Mesothelial cell of epicardium (in vitro differentiated cells): ENCODE measurements at regions not wholly inside any gene's neighbourhood (a gene's known extent, or its start where the extent isn't known, plus 50 kb on each side); places are given as distances from the start of the nearest gene placed in this dataset.

Experiments used
- DNase-seq, 2 experiments: peaks; one replicate each; pipeline ENCODE4 v3.0.0; 2021; ENCODE audit warnings: low spot score in 2 of 2; ENCODE audit not compliant: unreplicated experiment in 2 of 2
- H3K27ac Mint-ChIP-seq: 2 replicates; pipeline ENCODE4 v1.8.0; 2021; ENCODE audit warnings: mixed read lengths
- H3K27me3 Mint-ChIP-seq: 2 replicates; pipeline ENCODE4 v1.8.0; 2021; ENCODE audit warnings: low read depth, mixed read lengths
- H3K36me3 Mint-ChIP-seq: 2 replicates; pipeline ENCODE4 v1.8.0; 2021; ENCODE audit warnings: mixed read lengths
- H3K4me1 Mint-ChIP-seq: 2 replicates; pipeline ENCODE4 v1.8.0; 2021; ENCODE audit warnings: mixed read lengths
- H3K4me3 Mint-ChIP-seq: 2 replicates; pipeline ENCODE4 v1.8.0; 2021; ENCODE audit warnings: mild to moderate bottlenecking, moderate library complexity, mixed read lengths
- H3K9me3 Mint-ChIP-seq: 2 replicates; pipeline ENCODE4 v1.8.0; 2021; ENCODE audit warnings: mixed read lengths
- TF ChIP-seq, protein P1 (sequence below): fragments of 200-600 bp; sonication (generic); IDR thresholded peaks from one replicate; pipeline ENCODE4 v1.5.0; 2021; ENCODE audit warnings: antibody characterized with exemption; ENCODE audit not compliant: unreplicated experiment

DNA sequence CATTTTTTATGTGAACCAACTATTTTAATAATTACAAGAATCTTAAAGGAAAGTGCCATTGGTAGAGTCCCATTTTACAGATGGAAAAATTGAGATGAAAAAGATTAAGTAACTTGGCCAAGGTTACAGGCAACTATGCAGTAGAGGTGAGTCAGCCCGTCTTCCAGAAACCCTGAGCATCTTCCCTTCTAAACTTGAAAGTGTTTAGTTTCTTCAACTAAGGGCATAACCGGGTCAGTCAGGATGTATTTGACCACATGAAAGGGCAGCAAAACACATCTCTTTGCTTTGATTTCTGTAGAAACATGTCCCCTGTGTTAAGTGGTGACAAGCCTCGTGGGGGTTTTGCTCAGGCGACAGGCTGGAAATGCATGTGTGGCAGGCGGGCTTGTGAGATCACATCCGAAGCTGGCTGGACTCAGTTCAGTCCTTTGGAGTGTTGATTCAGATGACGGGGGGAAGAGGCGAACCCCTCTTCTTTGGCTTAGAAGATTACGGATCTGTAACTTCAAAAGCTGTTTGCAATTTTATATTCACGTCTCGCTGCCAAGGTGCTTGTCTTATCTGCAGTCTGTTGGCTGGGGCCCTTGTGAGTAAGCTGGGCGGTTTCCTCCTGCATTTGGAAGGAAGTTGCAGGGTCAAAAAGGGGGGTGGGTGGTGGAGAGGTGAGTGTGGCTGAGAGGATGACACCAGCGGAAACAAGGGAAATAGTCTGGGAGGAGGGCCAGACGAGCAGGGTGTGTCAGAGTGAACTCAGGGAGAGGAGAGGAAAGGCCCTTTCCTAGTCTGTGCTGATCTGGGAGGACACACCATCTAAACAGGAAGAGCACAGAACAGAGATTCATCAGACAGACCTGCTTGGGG, 78.9 kb upstream of the RPS23 start:
- Mint-ChIP-seq H3K4me3 (no peak overlapping the region), H3K9me3 (no peaks in the 10 kb centered on the region), H3K27ac (peak overlapping the region; percentile 67), H3K4me1 (peaks cover 27% of the 10 kb centered on the region), H3K27me3 (no peaks in the 10 kb centered on the region), H3K36me3 (no peaks in the 10 kb centered on the region)
- TF ChIP-seq, protein P1, sequence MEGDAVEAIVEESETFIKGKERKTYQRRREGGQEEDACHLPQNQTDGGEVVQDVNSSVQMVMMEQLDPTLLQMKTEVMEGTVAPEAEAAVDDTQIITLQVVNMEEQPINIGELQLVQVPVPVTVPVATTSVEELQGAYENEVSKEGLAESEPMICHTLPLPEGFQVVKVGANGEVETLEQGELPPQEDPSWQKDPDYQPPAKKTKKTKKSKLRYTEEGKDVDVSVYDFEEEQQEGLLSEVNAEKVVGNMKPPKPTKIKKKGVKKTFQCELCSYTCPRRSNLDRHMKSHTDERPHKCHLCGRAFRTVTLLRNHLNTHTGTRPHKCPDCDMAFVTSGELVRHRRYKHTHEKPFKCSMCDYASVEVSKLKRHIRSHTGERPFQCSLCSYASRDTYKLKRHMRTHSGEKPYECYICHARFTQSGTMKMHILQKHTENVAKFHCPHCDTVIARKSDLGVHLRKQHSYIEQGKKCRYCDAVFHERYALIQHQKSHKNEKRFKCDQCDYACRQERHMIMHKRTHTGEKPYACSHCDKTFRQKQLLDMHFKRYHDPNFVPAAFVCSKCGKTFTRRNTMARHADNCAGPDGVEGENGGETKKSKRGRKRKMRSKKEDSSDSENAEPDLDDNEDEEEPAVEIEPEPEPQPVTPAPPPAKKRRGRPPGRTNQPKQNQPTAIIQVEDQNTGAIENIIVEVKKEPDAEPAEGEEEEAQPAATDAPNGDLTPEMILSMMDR, result no peak
- DNase-seq, result peak in 1 of 2 experiments; percentile 42

DNA sequence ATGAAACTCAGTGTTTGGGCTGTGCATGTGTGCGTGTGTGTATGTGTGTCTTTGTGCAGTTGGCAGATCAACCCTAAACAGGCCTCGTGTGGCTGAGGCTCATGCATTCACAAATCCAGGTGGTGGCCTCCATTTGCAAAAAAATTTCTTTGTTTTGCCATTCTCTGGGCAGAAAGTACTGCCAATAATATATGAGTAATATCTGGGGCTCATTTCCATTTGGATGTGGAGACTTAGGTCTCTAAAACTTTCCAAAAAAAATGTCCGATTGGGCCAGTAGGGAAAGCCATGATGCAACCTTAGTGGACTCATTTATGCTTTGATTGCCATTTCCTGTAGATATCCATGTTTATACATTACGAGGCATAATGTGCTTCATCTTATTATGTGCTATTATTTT, 77.9 kb upstream of the RPS23 start:
- Mint-ChIP-seq H3K27me3 (no peaks in the 10 kb centered on the region), H3K4me1 (peaks cover 32% of the 10 kb centered on the region), H3K4me3 (no peak overlapping the region), H3K27ac (no peak overlapping the region), H3K9me3 (no peaks in the 10 kb centered on the region), H3K36me3 (no peaks in the 10 kb centered on the region)
- DNase-seq, result no peak
- TF ChIP-seq, protein P1, result no peak

DNA sequence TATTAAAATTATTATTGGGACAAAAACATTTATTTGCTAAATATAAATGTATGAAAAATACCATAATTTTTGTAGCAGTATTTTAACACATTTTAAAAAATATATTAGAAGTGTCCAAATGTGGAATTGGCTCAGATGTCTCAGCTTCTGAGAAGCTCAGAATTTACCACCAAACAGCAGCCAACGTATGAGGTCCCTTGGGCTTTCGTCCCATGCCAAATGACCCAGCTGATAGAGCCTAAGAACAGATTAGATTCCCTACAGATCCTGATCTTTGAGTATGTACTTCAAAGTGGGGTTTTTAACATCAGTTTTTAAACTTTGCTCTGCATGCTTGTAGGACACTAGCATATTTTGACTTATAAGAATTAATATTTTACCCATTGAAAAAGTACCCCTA, 77.3 kb upstream of the RPS23 start:
- Mint-ChIP-seq H3K36me3 (no peaks in the 10 kb centered on the region), H3K4me3 (no peak overlapping the region), H3K27me3 (no peaks in the 10 kb centered on the region), H3K27ac (no peak overlapping the region), H3K4me1 (peaks cover 31% of the 10 kb centered on the region), H3K9me3 (no peaks in the 10 kb centered on the region)
- TF ChIP-seq, protein P1, result no peak
- DNase-seq, result no peak

DNA sequence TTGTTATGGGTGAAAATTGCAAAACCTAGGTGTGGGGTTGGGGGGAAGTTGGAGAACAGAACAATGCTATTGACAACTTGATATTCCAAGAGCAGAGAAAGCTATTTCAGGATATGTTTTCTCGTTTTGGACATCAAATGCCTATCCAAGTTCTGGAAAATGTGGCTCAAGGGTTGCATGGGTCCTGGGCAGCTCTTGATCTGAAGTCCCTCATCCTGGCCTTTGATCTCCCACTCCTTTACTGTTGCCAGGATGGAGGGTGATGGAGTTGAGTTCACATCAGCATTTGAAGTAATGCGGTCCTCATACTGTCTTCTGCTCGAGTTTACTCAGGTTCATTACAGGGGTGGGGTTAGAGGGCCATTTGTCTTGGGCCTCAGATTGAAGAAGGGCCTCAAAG, 76.9 kb upstream of the RPS23 start:
- Mint-ChIP-seq H3K4me1 (peaks cover 29% of the 10 kb centered on the region), H3K9me3 (no peaks in the 10 kb centered on the region), H3K27ac (no peak overlapping the region), H3K36me3 (no peaks in the 10 kb centered on the region), H3K27me3 (no peaks in the 10 kb centered on the region), H3K4me3 (no peak overlapping the region)
- TF ChIP-seq, protein P1, result no peak
- DNase-seq, result no peak

DNA sequence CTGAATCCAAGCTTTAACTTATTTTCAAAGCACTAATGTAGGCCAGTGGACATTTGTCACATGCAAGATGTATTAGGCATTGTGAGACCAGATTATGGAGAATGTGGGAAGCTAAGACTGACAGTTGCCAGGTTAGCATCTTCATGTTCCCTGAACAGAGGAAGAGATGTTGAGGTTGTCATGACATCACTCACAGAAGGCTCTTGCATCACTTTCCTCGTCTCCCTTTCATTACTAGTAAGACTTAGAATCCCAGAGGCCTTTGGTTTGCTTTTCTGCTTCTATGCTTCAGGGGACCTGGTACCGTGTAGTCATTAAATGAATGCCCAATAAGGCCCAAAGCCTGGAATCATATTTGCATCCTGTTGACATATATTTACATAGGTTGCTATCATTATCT, 76.4 kb upstream of the RPS23 start:
- Mint-ChIP-seq H3K36me3 (no peaks in the 10 kb centered on the region), H3K4me3 (no peak overlapping the region), H3K9me3 (no peaks in the 10 kb centered on the region), H3K27me3 (no peaks in the 10 kb centered on the region), H3K4me1 (peaks cover 28% of the 10 kb centered on the region), H3K27ac (no peak overlapping the region)
- TF ChIP-seq, protein P1, result no peak
- no peak for DNase-seq
